Epithelial cell of esophagus (primary cell): ENCODE measurements at regions not wholly inside any gene's neighbourhood (a gene's known extent, or its start where the extent isn't known, plus 50 kb on each side); places are given as distances from the start of the nearest gene placed in this dataset.

Source experiments
- DNase-seq: peaks from one replicate; pipeline ENCODE4 v3.0.0; 2010; ENCODE audit warnings: low read depth
- H3K4me3 ChIP-seq: 2 replicates; pipeline ENCODE4 v1.5.1; 2011; ENCODE audit warnings: mild to moderate bottlenecking, low read length, control low read depth
- TF ChIP-seq, protein P1 (sequence below): IDR thresholded peaks from 2 replicates; pipeline ENCODE4 v1.5.1; 2011; ENCODE audit warnings: low read depth, mild to moderate bottlenecking, low read length, control low read depth, inconsistent platforms; ENCODE audit not compliant: insufficient read depth; ENCODE audit errors: missing control alignments

DNA sequence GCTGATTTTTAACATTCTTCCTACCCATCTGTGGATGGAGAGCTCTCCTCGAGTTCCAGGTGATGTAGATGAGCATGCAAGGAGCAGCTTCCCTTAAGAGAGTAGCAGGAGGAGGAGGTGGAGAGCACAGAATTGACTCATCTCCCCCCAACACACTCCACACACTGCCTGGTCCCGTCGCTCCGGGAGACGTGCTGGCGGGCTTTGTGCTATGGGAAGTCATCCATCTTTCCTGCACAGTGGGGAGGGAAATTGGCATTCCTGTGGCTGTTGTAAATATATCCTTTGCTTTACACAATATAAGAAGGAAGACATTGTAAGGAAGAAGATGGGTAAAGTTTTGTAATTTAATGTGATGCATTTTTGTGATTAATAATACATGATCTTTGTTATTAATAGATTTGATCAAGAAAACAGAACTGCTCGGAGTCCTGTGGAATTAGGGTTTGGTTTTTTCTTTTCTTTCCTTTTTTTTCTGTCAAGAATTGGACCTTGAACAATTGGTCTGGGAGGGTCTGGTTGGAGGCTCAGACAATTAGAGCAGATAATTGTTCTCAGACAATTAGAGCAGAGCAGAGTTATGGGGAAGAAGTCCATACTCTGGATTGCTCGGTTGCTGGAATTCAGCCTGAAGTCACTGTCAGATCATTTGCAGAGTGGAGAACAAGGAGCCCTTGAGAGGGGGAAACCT lies 297.8 kb downstream of the GADD45G start:
- TF ChIP-seq, protein P1, sequence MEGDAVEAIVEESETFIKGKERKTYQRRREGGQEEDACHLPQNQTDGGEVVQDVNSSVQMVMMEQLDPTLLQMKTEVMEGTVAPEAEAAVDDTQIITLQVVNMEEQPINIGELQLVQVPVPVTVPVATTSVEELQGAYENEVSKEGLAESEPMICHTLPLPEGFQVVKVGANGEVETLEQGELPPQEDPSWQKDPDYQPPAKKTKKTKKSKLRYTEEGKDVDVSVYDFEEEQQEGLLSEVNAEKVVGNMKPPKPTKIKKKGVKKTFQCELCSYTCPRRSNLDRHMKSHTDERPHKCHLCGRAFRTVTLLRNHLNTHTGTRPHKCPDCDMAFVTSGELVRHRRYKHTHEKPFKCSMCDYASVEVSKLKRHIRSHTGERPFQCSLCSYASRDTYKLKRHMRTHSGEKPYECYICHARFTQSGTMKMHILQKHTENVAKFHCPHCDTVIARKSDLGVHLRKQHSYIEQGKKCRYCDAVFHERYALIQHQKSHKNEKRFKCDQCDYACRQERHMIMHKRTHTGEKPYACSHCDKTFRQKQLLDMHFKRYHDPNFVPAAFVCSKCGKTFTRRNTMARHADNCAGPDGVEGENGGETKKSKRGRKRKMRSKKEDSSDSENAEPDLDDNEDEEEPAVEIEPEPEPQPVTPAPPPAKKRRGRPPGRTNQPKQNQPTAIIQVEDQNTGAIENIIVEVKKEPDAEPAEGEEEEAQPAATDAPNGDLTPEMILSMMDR = no peak
- H3K4me3 ChIP-seq = no peak overlapping the region
- DNase-seq = no peak

DNA sequence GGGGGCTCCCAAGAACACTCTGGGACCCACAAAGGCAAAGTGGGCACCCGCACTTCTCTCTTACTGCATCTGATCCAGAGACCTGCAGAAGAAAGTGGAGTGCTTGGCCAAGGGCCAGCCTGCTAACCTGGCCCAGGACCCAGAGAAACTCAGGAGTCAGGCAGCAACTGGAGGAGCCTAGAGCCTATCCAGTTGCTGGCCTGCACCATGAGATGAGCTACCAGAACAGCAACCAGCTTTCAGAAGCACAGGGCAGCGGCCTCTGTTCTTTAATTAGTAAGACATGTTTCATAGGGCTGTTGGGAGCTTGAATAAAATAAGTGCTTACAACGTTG lies 298.3 kb downstream of the GADD45G start:
- no peak for DNase-seq
- TF ChIP-seq, protein P1 = no peak
- no peak overlapping the region for H3K4me3 ChIP-seq

DNA sequence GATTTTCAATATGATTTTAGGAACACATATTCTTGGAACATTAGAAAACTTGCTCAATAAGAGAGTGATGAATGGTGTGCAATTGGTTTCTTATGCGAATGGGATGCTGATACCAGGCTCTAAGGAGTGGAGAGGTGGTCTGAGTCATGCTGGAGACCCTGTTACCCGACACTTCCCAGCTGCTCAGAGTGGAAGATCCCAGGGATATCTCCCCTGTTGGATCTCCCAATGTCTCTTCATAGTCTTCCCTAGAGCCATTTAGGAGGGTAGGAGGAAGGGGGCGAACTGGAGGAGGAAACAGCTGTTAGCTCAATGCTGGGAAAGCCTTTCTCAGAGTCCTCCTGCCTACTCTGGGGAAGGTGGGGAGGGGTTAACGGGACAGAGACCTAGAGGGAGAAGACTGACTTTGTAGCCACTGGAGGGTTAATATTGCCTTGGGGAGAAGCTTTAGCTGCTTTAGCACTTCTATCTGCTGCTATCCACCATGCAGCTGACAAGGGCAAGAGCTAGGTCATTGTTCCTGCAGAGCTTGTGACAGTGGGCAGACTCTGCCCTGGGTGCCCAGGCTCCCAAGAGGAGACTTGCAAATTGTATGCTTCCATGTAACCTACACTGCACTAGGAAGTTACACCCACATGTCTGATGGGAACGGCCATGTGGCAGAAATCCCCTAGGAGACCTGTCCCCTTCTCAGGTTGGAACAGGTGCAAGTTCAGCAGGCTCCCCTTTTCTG lies 301.0 kb downstream of the GADD45G start:
- DNase-seq = no peak
- TF ChIP-seq, protein P1 = no peak
- H3K4me3 ChIP-seq = no peak overlapping the region

DNA sequence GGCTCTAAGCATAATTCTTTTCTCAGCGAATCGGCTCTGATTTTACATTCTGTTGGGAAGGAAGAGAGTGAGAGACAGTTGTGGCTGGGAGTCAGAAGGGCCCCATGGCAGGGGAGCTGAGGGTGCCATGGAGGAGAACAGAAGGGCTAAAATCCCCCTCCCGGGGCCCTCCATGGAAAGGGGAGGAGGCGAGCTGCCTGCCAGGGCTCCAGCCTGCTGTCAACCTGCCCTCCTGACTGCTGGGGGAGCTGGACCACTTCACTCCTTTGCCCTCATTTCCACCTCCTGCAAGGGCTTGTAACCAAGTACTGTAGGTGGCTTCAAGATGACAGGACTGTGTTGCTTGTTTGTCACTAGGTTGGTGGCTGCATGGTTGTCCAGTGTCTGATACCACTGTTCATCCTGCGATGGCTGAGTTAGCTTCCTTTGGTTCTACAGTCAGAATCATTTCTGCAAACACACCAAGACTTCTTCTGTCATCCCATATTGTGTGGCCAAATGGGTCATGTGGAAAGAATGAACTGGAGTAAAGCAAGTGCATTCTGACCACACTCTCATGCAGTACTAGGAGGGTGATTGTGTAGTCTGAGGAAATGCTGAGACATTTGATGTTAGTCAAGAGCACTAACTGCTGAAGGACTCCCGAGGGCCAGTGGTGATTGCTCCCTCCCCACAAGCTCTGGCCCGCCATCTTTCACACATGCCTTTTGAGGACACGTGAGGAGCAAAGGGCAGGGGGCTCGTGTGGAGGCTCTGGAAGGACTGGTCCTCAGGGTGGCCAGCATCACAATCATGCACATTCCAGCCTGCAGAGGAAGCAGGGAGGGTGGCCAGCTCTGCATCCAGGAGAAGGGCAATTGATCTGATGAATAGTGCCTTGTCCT lies 307.2 kb downstream of the GADD45G start:
- TF ChIP-seq, protein P1 = no peak
- no peak for DNase-seq
- H3K4me3 ChIP-seq = no peak overlapping the region

DNA sequence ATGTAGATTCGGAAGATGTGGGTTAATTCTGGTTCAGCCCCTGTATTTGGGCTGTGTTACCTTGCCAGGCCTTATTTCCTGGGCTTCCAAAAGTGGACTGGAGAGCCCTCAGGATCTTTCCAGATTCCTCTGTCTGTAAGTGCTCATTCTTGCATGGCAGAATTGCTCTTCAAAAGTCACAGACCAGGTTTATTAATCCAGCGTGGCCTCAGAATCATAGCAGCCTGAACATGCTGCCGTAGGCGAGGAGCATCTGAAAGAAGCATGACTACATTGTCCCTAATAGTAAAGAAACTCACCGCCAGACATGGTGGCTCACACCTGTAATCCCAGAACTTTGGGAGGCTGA lies 307.8 kb downstream of the GADD45G start:
- no peak for DNase-seq
- no peak overlapping the region for H3K4me3 ChIP-seq
- TF ChIP-seq, protein P1 = no peak

DNA sequence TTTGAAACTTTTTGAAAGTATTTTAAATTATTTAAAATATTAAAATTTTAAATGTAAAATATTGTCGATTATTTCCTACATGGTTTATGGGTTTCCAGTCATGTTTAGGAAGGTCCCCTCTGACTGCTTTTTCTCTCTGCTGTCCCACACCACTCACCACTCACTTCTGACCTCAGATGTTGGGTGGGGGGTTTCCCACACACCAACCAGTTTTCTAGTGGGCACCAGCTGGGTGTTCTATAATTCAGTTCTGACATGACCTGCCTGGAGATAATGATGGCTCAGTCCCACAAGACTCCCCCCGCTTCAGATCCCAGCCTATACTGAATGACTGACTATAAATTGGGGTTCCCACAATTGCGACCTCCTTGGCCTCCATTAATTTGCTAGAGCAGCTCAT lies 310.4 kb downstream of the GADD45G start:
- DNase-seq = no peak
- TF ChIP-seq, protein P1 = no peak
- H3K4me3 ChIP-seq = no peak overlapping the region
